IPS-18c (cell line): ENCODE measurements at regions not wholly inside any gene's neighbourhood (a gene's known extent, or its start where the extent isn't known, plus 50 kb on each side); places are given as distances from the start of the nearest gene placed in this dataset.

ENCODE experiments used
- H3K4me3 ChIP-seq: 2 replicates; pipeline ENCODE4 v1.7.0; 2013; ENCODE audit warnings: low read depth, mild to moderate bottlenecking, low read length, moderate library complexity; ENCODE audit not compliant: insufficient read depth
- H3K9me3 ChIP-seq: one replicate; pipeline ENCODE4 v1.6.1; 2013; ENCODE audit warnings: mild to moderate bottlenecking, low read length, moderate library complexity; ENCODE audit not compliant: control insufficient read depth, insufficient read depth

DNA sequence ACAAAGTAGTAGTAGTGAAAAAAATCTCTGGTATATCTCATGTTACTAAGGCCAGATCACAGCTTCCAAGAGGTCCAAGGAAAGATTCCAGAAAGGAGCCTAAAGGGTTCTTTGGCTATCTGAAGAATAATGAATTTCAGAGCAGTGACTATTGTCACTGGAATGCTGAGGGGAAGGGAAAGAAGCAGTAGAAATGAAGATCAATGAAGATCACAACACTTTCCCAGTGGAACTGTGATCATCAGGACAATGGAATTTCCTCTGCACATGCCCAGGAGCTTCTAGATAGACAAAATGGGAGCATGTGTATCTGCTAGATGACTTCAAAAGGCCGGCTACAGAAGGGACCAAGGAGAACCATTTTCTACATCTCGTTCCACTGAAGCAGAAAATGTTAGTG is 219.5 kb upstream of the PHYHIPL start:
- Histone ChIP-seq H3K4me3 (no peak overlapping the region), H3K9me3 (no peaks in the 10 kb centered on the region)

DNA sequence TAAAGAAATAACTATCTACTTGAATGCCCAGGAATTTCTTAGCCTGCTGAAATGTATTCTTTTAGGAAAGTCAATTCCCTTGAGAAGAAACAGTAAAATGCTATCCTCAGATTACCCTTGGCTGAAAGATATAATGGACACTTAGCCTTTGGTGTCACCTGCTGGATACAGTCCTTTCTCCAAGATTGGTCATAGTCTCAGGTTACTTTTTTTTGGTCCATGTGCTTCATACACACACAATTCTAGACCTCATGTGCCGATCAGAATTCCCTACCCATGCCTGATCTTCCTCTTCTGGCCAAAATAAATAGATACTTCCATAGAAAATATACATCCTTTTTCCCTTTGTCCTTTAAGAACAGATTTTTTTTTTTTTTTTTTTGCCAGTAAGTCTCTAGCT is 218.9 kb upstream of the PHYHIPL start:
- H3K4me3 ChIP-seq: no peak overlapping the region
- no peaks in the 10 kb centered on the region for H3K9me3 ChIP-seq

DNA sequence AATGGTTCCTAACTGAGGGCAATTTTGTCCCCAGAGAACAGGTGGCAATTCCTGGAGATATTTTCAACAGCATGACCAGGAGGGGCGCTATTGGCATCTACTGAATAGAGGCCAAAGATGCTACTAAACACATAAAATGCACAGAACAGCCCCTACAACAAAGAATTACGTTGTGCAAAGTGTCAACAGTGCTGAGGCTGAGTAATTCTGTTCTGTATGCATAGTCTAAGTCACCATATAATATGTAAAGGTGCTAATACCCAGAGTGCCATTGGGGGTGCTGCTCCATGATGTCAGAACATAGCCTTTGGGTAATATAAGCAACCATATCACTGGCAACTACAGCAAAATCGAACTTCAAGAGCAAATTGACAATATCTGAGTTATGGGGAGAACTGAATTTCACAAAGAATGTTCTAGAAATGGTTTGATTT is 213.3 kb upstream of the PHYHIPL start:
- H3K9me3 ChIP-seq: no peaks in the 10 kb centered on the region
- H3K4me3 ChIP-seq: no peak overlapping the region

DNA sequence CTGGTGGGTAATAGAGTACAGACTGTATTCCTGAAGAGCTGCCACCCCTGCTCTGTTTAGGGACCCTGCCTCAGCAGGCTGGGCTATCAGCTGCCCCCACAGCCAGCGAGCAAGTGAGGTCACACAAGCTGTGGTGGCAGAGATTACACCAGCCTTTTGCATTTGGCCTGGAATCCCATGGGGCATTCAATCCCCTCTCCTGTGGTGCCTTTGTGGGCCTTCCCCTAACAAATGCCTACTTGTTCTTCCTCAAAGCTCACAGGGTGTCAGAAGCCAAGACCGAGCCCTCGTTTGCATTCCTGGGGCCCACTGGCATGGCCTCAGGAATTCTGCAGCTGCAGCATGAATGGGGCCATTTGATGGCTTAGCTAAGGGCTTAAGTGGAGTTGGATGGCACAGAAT is 212.7 kb upstream of the PHYHIPL start:
- no peaks in the 10 kb centered on the region for H3K9me3 ChIP-seq
- H3K4me3 ChIP-seq: no peak overlapping the region

DNA sequence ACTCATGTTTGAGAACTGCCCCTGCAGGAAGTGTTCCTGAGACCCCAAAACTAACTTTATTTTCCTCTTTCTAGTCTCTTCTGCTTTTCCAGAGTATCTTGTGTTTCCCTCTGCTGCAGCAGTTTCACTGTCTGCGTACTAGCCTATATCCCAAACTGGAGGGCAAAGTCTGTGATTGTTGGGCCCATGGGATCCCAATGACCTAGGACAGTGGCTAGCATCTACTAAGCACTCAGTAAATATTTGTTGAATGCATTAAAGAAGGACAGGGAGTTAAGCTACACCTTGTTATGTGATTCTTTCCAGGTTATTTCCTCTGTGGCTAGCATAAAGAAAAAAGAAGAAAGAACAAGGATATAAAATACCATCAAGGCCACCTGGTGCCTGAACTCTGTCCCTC is 210.6 kb upstream of the PHYHIPL start:
- H3K4me3 ChIP-seq: no peak overlapping the region
- no peaks in the 10 kb centered on the region for H3K9me3 ChIP-seq

DNA sequence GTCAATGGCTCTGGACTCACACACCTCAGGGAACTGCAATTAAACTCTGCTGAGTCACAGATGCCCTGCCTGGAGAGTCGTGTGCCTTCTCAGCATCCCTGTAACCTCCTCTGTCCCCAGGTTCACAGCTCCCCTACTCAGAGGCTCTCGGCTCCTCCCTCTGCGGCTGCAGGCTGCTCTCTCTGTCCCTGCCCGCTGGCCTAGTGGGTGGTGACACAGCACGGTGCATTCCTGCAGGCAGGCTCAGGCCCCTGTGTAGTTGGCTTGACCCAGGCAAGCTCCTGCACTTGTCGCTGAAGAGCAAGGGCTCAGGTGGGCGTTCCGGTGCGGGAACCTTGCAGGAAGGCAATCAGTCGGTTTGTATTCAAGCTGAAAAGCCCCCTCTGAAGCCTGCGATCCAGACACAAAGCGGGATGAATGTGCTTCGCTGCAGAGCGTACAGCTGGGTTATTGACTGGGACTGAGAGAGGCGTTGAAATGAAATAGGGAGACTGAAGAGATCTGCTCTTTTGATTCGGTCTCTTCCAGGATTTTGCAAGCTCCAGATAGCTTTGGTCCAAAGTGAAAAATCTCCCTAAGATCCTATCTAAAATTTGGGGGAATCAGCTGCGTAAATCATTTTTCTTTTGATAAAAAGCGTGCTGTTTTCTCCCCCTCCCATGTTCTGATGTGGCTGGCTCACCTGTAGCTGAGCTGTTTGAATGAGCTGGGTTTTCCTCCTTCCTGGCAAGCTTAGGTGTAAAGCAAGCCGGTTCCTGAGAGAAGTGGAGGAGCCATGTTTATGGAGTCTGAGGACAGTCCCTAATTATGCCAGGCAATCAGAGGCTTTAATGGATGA is 208.7 kb upstream of the PHYHIPL start:
- H3K9me3 ChIP-seq: no peaks in the 10 kb centered on the region
- H3K4me3 ChIP-seq: peak overlapping the region; percentile 20; the same call in 1 of the 2 replicates

DNA sequence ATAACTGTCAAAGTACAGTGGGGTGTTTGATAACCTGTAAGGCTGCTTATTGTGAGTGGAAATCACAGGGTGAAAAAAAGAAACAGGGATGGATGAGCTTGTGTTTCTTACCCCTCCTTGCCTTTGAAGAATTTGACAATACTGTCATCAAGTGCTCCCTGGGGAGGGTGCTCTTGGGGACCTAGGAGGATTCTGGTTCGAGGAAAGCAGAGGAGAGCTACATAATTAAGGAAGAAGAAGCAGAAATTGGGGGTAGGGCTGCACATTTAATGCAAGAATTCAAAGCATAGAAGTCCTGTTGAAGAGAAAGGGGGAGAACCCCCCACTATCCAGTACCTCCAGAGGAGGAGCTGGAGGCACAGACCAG is 208.1 kb upstream of the PHYHIPL start:
- Histone ChIP-seq H3K4me3 (no peak overlapping the region), H3K9me3 (no peaks in the 10 kb centered on the region)

DNA sequence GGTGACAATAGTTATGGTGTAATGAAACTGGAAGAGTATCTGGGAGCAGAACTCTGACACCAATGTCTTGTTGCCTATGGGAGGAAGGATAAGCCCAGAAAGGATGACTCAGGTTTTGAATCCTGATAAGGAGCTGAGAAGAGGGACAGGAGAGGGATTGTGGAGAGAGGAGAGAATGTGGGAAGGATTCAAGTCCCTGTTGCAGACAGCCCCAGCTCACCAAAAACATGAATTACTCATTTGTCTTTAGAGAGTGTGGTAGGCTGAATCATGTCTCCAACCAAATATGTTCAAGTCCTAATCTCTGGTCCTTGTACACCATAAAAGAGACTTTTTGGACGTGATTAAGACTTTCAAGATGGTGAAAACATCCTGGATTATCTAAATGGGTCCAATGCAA is 206.9 kb upstream of the PHYHIPL start:
- no peak overlapping the region for H3K4me3 ChIP-seq
- no peaks in the 10 kb centered on the region for H3K9me3 ChIP-seq

DNA sequence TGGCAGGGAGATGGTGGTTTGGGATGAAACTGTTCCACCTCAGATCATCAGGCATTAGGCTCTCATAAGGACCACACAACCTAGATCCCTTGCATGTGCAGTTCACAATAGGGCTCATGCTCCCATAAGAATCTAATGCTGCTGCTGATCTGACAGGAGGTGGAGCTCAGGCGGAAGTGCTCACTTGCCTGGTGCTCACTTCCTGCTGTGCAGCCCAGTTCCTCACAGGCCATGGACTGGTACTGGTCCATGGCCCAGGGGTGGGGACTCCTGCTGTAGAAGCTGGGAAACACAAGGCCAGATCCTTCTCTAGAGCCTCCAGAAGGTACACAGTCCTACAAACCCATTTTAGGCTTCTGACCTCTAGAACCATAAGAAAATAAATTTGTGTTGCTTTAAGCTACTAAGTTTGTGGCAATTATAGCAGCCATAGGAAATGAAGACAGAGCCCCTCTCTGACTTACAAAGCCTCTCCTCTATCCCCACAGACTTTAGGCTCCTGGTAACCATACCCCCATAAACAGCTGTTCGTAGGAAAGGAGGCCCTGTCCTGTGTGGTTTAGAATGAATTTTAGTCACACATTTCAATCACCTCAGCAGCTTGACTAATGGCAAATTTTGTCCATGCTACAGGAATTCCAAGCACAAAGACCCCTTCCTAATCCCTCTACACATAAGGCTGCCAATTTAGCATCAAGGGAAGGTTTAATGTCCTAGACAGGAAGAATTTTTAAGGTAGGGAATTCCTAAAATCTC is 206.1 kb upstream of the PHYHIPL start:
- no peak overlapping the region for H3K4me3 ChIP-seq

DNA sequence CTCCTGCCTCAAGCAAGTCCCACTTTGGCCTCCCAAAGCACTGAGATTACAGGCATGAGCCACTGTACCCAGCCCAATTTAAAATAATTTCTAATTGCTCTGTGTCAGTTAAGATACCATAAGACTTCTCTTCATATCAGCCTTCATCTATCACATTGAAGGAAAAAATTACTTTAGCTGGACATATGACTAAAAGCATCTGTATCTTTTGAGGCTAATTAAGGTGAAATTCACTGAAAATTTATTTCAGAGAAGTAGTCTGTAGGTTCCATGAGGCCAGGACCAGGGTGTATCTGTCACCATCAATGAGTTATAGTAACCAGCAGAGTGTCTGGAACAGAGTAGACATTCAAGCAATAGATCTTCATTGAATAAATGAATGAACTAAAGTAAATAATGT is 205.2 kb upstream of the PHYHIPL start:
- Histone ChIP-seq H3K9me3 (no peaks in the 10 kb centered on the region), H3K4me3 (no peak overlapping the region)

More for the DNA sequence above, 206.1 kb upstream of the PHYHIPL start:
- H3K9me3 ChIP-seq: no peaks in the 10 kb centered on the region

DNA sequence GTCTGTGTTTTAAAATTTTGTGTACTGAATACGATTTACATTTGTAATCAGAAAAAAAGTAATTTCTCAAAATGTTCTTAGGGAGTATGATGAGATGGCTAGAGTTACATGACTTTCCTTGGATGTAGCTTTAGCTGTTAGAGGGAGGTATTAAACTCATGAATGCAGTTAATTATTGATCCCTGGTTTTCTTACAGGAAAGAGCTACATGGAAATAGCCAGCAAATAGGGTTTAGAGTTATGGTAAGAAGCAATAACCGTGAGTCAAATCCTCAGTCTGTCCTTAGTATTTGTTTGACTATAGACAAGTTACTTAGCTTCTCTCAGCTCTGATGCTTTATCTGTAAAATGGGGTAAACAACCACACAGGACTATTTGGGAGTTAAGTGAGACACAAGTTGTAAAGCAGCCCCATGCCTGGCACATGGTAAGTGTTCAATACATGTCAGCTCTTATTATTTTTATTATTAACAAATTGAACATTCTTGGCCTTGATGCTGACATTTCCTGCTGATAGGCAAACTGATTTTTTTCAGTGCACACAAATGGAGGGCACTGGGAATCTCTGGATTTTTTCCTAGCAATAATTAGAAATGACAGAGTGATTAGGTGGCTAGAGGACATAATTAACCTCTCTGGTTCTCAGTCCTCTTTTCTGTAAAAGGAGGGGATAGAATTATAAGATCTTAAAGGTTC is 204.5 kb upstream of the PHYHIPL start:
- Histone ChIP-seq H3K9me3 (no peaks in the 10 kb centered on the region), H3K4me3 (no peak overlapping the region)

DNA sequence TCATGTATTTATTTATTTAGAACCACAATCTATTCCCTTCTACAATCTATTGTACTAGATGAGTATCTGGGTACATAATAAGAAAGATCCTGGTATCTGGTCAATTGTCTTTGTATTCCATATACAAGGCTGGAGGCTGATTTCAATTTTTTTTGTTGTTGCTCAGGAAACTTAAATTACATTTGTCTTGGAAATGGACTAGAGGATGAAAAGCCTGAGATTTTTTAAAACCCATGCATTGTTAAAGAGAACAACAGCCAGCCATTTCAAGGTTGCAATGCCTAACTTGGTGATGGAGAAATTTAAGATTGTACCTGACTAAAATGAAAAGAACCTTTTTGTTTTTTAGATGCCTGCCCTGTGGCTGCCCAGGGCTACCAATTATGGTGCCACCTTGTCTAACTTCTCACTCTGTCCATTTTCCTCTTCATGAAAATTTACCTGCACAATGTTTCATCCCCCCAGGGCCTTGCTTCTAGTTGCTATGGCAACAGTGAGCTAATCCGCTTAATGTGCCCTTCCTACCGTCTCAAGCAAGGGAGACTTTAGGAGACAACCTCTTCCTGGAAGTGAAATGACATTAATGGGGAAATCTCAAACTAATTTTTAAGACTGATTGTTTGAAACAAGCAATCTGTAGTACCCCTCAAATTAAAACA is 203.7 kb upstream of the PHYHIPL start:
- no peak overlapping the region for H3K4me3 ChIP-seq
- H3K9me3 ChIP-seq: no peaks in the 10 kb centered on the region

DNA sequence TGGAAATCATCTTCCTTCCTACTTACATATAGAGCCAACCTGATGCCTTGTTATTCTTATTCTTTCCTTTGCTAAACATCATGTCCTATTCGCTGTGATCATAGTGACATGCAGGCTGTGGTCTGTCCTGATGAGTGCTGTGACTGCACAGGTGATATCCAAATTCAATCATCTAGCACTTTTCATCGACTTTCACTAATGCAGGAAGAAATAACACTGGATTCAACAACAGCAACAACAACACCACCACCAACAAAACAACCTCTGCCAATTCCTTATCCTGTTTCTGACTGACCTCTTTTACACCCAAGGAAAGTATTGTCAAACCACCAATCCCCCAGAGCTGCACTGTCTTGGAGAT is 203.2 kb upstream of the PHYHIPL start:
- Histone ChIP-seq H3K9me3 (no peaks in the 10 kb centered on the region), H3K4me3 (no peak overlapping the region)

DNA sequence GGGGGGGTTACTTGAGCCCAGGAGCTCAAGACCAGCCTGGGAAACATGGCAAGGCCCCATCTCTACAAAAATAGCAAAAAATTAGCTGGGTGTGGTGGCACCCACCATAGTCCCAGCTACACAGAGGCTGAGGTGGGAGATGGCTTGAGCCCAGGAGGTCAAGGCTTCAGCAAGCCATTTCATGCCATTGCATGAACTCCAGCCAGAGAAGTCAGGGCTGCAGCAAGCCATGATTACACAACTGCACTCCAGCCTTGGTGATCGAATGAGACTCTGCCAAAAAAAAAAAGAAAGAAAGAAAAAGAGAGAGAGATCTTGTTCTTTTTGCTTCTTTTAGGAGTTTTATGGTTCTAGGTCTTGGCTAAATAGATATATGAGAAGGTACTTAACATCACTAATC is 200.2 kb upstream of the PHYHIPL start:
- Histone ChIP-seq H3K4me3 (no peak overlapping the region), H3K9me3 (no peaks in the 10 kb centered on the region)

DNA sequence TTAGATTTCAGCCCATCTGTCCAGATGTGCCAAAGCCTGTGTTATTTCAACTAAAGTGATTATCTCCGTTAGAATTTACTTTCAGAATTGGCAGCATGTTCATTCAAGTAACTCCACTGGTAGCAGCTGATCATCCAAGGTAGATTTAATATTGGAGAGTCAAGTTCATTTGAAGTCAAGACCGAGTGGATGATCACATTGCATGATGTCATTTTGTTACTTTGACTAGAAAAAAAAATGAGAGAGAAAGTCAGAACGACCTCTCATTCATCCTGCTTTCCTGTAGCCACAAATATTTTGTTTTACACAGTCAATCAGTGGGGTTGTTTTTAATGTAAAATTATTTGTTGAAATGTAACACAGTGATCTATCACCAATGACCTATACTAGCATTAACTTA is 196.7 kb upstream of the PHYHIPL start:
- Histone ChIP-seq H3K9me3 (no peaks in the 10 kb centered on the region), H3K4me3 (no peak overlapping the region)

DNA sequence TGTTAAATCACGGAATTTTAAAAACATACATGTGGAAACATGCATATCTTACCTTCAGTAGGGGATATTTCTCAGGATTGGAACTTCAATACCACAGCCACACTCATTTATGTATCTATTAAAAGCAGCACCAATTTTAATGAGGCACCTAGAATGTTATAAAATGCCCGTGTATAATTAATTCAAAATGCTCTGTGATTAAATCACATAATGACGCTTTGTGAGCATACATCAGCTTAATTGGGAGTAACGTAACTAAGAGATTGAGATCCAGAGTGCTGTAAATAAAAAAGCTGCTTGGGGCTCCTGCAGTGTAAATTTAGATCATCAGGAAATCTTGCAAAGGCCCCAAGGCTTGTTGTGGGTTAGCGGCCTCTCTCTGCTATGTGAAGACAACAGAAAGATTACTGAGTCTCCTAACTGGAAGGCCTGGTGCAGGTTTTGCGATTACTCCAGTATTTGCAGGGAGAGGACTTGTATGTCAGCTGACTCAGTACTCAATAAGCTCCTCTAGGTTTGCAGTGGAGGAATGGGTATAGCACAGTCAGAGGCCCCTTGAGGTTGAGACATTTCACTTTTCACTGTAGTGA is 195.5 kb upstream of the PHYHIPL start:
- Histone ChIP-seq H3K4me3 (no peak overlapping the region), H3K9me3 (no peaks in the 10 kb centered on the region)

DNA sequence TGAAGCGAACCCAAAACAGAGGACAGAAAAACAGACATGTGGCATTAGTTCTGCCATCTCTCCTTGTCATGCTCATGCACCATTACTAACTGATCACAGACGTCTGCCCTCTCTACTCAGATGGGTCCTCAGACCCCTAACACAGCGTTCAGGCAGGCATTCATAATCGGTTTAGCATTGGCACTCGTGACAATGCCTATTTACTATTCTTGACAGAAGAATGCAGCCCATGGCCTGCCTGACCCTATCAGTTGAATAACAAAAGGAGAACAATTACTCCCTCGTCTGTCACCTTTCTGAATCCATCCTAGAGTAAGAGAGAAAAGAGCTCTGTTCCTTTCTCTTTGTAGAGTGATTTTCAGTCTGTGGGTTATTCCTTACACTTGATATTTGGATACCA is 194.6 kb upstream of the PHYHIPL start:
- no peaks in the 10 kb centered on the region for H3K9me3 ChIP-seq
- H3K4me3 ChIP-seq: no peak overlapping the region
